ENCODE measurements at regions not wholly inside any gene's neighbourhood (a gene's known extent, or its start where the extent isn't known, plus 50 kb on each side); places are given as distances from the start of the nearest gene placed in this dataset.

DNA sequence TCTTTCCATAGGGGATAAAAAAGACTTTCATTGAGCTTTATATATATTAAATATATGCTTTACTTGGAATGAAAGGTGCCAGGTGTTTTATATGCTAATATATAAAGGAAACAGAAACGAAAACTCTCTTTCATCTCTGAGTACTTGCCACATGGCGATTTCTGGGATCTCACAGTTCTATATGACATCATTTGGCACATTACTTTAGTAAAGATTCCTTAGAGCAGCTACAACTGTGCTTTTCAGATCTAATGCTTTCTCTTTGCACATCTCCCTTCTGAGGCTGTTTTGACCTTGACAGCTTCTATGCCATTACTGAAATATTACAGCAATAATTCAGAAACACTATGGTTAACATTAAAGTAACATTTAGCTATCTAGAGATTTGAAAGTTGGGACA, 1082.9 kb upstream of the CDH2 start:
- TF ChIP-seq EZH2 (IDR thresholded peaks at IDR 0.05; ENCODE audit: borderline replicate concordance) (no peak), EZH2phosphoT487 (IDR thresholded peaks at IDR 0.05; ENCODE audit: low read depth, severe bottlenecking, unreplicated experiment) (no peak)
- TF ChIP-seq, protein P1, sequence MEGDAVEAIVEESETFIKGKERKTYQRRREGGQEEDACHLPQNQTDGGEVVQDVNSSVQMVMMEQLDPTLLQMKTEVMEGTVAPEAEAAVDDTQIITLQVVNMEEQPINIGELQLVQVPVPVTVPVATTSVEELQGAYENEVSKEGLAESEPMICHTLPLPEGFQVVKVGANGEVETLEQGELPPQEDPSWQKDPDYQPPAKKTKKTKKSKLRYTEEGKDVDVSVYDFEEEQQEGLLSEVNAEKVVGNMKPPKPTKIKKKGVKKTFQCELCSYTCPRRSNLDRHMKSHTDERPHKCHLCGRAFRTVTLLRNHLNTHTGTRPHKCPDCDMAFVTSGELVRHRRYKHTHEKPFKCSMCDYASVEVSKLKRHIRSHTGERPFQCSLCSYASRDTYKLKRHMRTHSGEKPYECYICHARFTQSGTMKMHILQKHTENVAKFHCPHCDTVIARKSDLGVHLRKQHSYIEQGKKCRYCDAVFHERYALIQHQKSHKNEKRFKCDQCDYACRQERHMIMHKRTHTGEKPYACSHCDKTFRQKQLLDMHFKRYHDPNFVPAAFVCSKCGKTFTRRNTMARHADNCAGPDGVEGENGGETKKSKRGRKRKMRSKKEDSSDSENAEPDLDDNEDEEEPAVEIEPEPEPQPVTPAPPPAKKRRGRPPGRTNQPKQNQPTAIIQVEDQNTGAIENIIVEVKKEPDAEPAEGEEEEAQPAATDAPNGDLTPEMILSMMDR (IDR thresholded peaks at IDR 0.05; ENCODE audit: poor library complexity) = no peak

All from hepatocyte (in vitro differentiated cells).